Brain microvascular endothelial cell (primary cell): ENCODE measurements at regions not wholly inside any gene's neighbourhood (a gene's known extent, or its start where the extent isn't known, plus 50 kb on each side); places are given as distances from the start of the nearest gene placed in this dataset.

ENCODE experiments used
- DNase-seq: peaks from one replicate; pipeline ENCODE4 v3.0.0-alpha.2; 2020
- H3K27ac ChIP-seq: fragments of 250-450 bp; sonication (Bioruptor Pico); 2 replicates; pipeline ENCODE4 v1.5.1; 2020; ENCODE audit warnings: mild to moderate bottlenecking, moderate library complexity
- H3K27me3 ChIP-seq: fragments of 250-450 bp; sonication (Bioruptor Pico); replicated peaks from 2 replicates; pipeline ENCODE4 v1.5.1; 2020; ENCODE audit warnings: mild to moderate bottlenecking
- H3K36me3 ChIP-seq: fragments of 250-450 bp; sonication (Bioruptor Pico); replicated peaks from 2 replicates; pipeline ENCODE4 v1.5.1; 2020; ENCODE audit warnings: mild to moderate bottlenecking
- H3K4me3 ChIP-seq: 2 replicates; pipeline ENCODE4 v1.5.1; 2011; ENCODE audit warnings: low read depth, mild to moderate bottlenecking, control low read depth, low read length, moderate library complexity
- in situ Hi-C: cut with HindIII; loops from 2 replicates; pipeline ENCODE4 v1.10.0; 2017; ENCODE audit warnings: low sequenced_read_pairs, low pct_ligation_motif_present
- TF ChIP-seq, protein P1 (sequence below): IDR thresholded peaks from 2 replicates; pipeline ENCODE4 v1.5.1; 2011; ENCODE audit warnings: low read depth, mild to moderate bottlenecking, moderate library complexity, low read length, control low read depth, inconsistent platforms; ENCODE audit errors: missing control alignments

DNA sequence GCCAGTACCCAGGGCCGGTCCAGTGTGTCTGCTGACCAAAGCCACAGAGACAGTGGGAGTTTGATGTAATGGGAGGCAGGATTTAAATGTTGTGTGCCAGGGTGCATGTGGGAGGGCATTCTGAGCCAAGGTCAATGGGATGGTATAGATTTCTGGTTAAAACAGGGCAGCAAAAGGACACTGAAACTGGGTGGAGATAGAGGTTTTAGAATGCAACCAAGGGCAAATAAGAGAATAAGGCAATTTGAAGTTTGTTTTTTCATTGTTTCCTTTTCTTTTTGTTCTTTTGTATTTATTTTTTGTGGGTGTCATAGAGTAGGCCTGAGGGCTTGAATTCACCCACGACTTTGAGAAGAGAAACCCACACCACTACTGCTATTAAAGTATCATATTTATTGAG is 65.5 kb upstream of the CLINT1 start:
- TF ChIP-seq, protein P1, sequence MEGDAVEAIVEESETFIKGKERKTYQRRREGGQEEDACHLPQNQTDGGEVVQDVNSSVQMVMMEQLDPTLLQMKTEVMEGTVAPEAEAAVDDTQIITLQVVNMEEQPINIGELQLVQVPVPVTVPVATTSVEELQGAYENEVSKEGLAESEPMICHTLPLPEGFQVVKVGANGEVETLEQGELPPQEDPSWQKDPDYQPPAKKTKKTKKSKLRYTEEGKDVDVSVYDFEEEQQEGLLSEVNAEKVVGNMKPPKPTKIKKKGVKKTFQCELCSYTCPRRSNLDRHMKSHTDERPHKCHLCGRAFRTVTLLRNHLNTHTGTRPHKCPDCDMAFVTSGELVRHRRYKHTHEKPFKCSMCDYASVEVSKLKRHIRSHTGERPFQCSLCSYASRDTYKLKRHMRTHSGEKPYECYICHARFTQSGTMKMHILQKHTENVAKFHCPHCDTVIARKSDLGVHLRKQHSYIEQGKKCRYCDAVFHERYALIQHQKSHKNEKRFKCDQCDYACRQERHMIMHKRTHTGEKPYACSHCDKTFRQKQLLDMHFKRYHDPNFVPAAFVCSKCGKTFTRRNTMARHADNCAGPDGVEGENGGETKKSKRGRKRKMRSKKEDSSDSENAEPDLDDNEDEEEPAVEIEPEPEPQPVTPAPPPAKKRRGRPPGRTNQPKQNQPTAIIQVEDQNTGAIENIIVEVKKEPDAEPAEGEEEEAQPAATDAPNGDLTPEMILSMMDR = no peak
- no peak for DNase-seq
- Histone ChIP-seq H3K27ac (no peak overlapping the region), H3K36me3 (no peaks in the 10 kb centered on the region), H3K27me3 (no peaks in the 10 kb centered on the region), H3K4me3 (no peak overlapping the region)
- in situ Hi-C loops = no loop called here

DNA sequence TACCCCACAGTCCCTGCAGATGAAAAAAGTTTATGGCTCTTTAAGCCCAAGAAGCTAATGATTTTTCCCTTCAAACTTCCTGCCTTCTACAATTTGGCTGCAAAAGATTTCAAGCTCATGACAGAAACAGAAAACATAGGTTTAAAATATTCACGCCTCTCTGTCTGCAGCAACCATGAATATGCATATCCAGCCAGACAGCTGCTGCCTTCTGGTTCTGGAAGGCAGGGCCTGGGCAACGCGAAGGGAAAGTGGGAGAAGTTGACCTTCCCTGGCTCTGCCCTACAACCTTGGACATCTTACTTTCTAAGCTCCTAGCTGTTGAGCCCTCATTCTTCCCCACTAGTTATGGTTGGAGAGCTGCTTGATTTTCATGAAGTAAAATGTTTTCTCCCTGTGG is 64.8 kb upstream of the CLINT1 start:
- Histone ChIP-seq H3K27me3 (no peaks in the 10 kb centered on the region), H3K27ac (no peak overlapping the region), H3K4me3 (no peak overlapping the region), H3K36me3 (no peaks in the 10 kb centered on the region)
- in situ Hi-C loops = no loop called here
- no peak for DNase-seq
- TF ChIP-seq, protein P1 = no peak

DNA sequence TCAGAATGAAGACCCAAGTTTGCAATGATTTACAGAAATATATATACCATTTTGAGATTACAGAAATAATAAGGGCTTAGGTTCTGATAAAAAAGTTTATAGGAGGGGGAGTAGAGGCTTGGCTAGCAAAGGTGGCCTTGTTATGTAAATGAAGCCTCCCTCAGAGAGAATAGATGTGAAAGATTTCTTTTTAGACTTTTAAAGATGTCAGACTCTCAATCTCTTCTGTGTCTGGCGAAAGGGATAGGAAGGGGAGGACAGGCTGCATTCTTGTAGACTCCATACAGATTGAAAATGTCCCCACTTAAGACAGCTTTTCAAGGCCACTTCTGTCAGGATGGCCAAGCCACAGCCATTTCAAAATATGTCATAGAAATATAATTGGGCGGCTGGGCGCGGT is 63.1 kb upstream of the CLINT1 start:
- Histone ChIP-seq H3K36me3 (no peaks in the 10 kb centered on the region), H3K4me3 (no peak overlapping the region), H3K27me3 (no peaks in the 10 kb centered on the region), H3K27ac (no peak overlapping the region)
- no peak for DNase-seq
- TF ChIP-seq, protein P1 = no peak
- in situ Hi-C loops = no loop called here

DNA sequence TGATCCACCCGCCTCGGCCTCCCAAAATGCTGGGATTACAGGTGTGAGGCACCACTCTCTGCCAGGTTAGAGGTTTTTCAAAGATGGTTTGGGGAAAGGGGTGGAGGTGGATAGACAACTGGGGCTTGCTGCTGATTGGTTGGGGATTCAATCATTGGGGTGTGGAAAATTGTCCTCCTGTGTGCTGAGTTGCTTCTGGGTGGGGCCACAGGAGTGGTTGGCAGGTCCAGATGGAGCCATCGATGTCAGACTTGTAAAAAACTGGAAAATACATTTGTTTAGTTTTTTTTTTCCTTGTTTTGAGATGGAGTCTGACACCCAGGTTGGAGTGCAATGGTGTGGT is 61.9 kb upstream of the CLINT1 start:
- in situ Hi-C loops = no loop called here
- no peak for DNase-seq
- no peaks in the 10 kb centered on the region for H3K36me3 ChIP-seq
- H3K4me3 ChIP-seq = no peak overlapping the region
- TF ChIP-seq, protein P1 = no peak
- H3K27ac ChIP-seq = no peak overlapping the region
- H3K27me3 ChIP-seq = no peaks in the 10 kb centered on the region

DNA sequence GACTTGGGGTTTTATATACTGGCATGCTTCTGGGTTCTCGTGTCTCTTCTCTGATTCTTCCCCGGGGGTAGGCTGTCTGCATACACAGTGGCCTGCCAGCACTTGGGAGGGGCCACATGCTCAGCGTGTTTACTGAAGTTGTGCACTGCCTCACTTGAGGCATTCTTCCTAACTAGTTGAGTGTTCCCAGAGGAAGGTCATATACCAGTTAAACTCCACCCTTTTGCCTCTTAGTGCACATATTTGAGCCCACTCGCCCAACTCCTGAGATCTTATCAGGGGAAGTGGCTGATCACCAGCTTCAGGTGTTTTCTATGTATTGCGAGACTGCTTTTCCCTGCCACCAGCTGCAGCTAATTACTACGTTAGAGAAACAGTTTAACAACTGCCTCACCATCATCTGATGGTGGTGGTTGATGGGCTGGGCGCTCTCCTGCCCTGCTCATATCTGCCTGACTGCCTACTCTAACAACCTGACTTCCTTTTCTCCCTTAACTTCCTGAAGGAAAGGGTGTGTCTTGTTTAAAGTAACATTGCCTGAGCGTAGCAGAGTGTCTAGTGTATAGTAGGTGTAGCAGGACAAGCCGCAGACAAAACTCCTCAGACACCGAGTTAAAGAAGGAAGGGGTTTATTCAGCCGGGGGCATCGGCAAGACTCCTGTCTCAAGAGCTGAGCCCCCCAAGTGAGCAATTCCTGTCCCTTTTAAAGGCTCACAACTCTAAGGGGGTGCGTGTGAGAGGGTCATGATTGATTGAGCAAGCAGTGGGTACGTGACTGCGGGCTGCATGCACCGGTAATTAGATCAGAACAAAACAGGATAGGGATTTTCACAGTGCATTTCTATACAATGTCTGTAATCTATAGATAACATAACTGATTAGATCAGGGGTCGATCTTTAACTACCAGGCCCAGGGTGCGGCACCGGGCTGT is 60.1 kb upstream of the CLINT1 start:
- Histone ChIP-seq H3K27me3 (no peaks in the 10 kb centered on the region), H3K27ac (no peak overlapping the region), H3K36me3 (no peaks in the 10 kb centered on the region), H3K4me3 (no peak overlapping the region)
- TF ChIP-seq, protein P1 = no peak
- in situ Hi-C loops = no loop called here
- no peak for DNase-seq
